BJ (cell line): ENCODE measurements at regions not wholly inside any gene's neighbourhood (a gene's known extent, or its start where the extent isn't known, plus 50 kb on each side); places are given as distances from the start of the nearest gene placed in this dataset. TPM values are rescaled to one million over a fixed set of nuclear protein-coding genes. Genes with fewer than 3 reads are reported as not detected.

Experiments used
- CTCF ChIA-PET: fragments of 350-600 bp; formaldehyde crosslinking; extraction: SDS; loops from one replicate; lab custom pipeline; 2021; ENCODE audit warnings: antibody characterized with exemption, inconsistent platforms; lab: Yijun Ruan, JAX
- POLR2A ChIA-PET: fragments of 300-600 bp; sonication (Branson Sonifier 250); formaldehyde crosslinking; extraction: SDS; loops from one replicate; lab custom pipeline; 2021; ENCODE audit warnings: antibody characterized with exemption; lab: Charles Lee
- DNase-seq: peaks from one replicate; pipeline ENCODE4 v3.0.0-alpha.2; 2011; ENCODE audit warnings: low read depth
- H3K27me3 ChIP-seq: 2 replicates; pipeline ENCODE4 v1.6.0; 2011; ENCODE audit warnings: low read length; ENCODE audit not compliant: control insufficient read depth, insufficient read depth
- H3K36me3 ChIP-seq: 2 replicates; pipeline ENCODE4 v1.5.1; 2011; ENCODE audit warnings: low read length; ENCODE audit not compliant: control insufficient read depth, insufficient read depth
- H3K4me3 ChIP-seq: 2 replicates; pipeline ENCODE4 v1.5.1; 2011; ENCODE audit warnings: low read depth, mild to moderate bottlenecking, control low read depth, low read length
- small RNA-seq: library from RNA; depleted of rRNA; stranded (forward); fragments of <200 nt; gene quantifications from one replicate; pipeline ENCODE3, GENCODE V24; 2012; ENCODE audit warnings: low replicate concordance, low read depth; ENCODE audit not compliant: insufficient read length
- TF ChIP-seq, protein P1 (sequence below): IDR thresholded peaks from 2 replicates; pipeline ENCODE4 v1.5.1; 2011; ENCODE audit warnings: low read depth, mild to moderate bottlenecking, control low read depth, inconsistent platforms, low read length, moderate library complexity; ENCODE audit not compliant: insufficient read depth

DNA sequence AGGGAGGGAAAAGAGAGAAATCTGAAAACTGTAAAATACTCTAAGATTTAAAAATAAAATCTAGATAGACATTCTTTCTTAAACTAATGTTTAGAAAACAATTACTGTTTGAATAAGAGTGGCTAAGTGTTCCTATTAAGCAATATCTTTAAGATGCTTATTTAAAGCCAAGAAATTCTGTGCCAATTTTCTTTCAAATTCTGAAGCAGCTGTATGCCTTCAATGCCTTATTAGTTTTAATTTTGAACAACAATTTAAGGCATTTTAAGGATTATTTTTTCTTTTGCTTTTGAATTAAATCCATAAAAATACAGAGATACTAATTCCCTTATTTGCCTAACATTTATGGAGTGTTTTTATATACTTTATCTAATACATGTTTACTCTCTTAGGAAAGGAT lies 50.3 kb upstream of the KITLG start:
- TF ChIP-seq, protein P1, sequence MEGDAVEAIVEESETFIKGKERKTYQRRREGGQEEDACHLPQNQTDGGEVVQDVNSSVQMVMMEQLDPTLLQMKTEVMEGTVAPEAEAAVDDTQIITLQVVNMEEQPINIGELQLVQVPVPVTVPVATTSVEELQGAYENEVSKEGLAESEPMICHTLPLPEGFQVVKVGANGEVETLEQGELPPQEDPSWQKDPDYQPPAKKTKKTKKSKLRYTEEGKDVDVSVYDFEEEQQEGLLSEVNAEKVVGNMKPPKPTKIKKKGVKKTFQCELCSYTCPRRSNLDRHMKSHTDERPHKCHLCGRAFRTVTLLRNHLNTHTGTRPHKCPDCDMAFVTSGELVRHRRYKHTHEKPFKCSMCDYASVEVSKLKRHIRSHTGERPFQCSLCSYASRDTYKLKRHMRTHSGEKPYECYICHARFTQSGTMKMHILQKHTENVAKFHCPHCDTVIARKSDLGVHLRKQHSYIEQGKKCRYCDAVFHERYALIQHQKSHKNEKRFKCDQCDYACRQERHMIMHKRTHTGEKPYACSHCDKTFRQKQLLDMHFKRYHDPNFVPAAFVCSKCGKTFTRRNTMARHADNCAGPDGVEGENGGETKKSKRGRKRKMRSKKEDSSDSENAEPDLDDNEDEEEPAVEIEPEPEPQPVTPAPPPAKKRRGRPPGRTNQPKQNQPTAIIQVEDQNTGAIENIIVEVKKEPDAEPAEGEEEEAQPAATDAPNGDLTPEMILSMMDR: no peak
- Histone ChIP-seq H3K27me3 (no peaks in the 10 kb centered on the region), H3K4me3 (no peak overlapping the region), H3K36me3 (no peaks in the 10 kb centered on the region)
- ChIA-PET CTCF (no interaction called here), POLR2A (no interaction called here)
- no peak for DNase-seq

Small RNAs in the stretch of these regions (small RNA-seq; reads per million reads assigned to genes)
- gene RNU7-120P: not detected
